ENCODE measurements at regions not wholly inside any gene's neighbourhood (a gene's known extent, or its start where the extent isn't known, plus 50 kb on each side); places are given as distances from the start of the nearest gene placed in this dataset.

GRCh38 chr2:212894026-212894425, 257.4 kb downstream of the IKZF2 start (continued):
- no peak for TF ChIP-seq EMX1 (CRISPR knock-in tag; IDR thresholded peaks at IDR 0.05)

- CTCF ChIA-PET, result interaction anchor here (0.6 to 1.8 kb wide), 4 partner anchors 9 to 399 kb away, joined by 3 to 8 read pairs (median 5); partner anchors contain the start of gene IKZF2
These were observed 258.2 kb downstream of the IKZF2 start for GRCh38 chr2:212893216-212893615.

GRCh38 chr2:212892193-212892592, 259.2 kb downstream of the IKZF2 start:
- TF ChIP-seq CTCF (IDR thresholded peaks at IDR 0.05) (peak; percentile 13; the same call in 1 of the 2 replicates), ZNF423 (CRISPR knock-in tag; IDR thresholded peaks at IDR 0.05) (no peak)
- Mint-ChIP-seq H3K27ac (no peak overlapping the region), H3K4me1 (no peaks in the 10 kb centered on the region), H3K27me3 (ENCODE audit: low read depth) (no peaks in the 10 kb centered on the region), H3K4me3 (no peak overlapping the region), H3K9me3 (no peaks in the 10 kb centered on the region), H3K36me3 (no peaks in the 10 kb centered on the region)
- ChIA-PET POLR2A (no interaction called here), CTCF (interaction anchor here (0.6 to 2.1 kb wide), 13 partner anchors 10 to 291 kb away, joined by 3 to 11 read pairs (median 4); partner anchors contain the start of gene IKZF2)
- ATAC-seq (peak; percentile 89), DNase-seq (ENCODE audit: low spot score) (peak; percentile 14)

More at GRCh38 chr2:212893216-212893615, 258.2 kb downstream of the IKZF2 start:
- Mint-ChIP-seq H3K4me3 (no peak overlapping the region), H3K27ac (no peak overlapping the region), H3K4me1 (no peaks in the 10 kb centered on the region), H3K36me3 (no peaks in the 10 kb centered on the region), H3K9me3 (no peaks in the 10 kb centered on the region), H3K27me3 (ENCODE audit: low read depth) (no peaks in the 10 kb centered on the region)
- TF ChIP-seq MAX (CRISPR knock-in tag; IDR thresholded peaks at IDR 0.05) (no peak), ESRRA (CRISPR knock-in tag; IDR thresholded peaks at IDR 0.05; ENCODE audit: borderline replicate concordance) (no peak), ATF6 (CRISPR knock-in tag; IDR thresholded peaks at IDR 0.05) (no peak)
- ATAC-seq, result no peak
- POLR2A ChIA-PET, result interaction anchor here (0.6 kb wide), 1 partner anchor 296 kb away, joined by 6 read pairs; no protein-coding TSS in a partner anchor
- no peak for DNase-seq (ENCODE audit: low spot score)

GRCh38 chr2:212891580-212891979, 259.8 kb downstream of the IKZF2 start:
- POLR2A ChIA-PET, result no interaction called here
- H3K27me3 Mint-ChIP-seq (ENCODE audit: low read depth), result no peaks in the 10 kb centered on the region
- DNase-seq (ENCODE audit: low spot score) (no peak), ATAC-seq (no peak)
- no peaks in the 10 kb centered on the region for H3K36me3 Mint-ChIP-seq
- H3K27ac Mint-ChIP-seq, result no peak overlapping the region
- TF ChIP-seq PRDM15 (CRISPR knock-in tag; IDR thresholded peaks at IDR 0.05), result no peak
- peak; percentile 99 for TF ChIP-seq HMGA2 (CRISPR knock-in tag; IDR thresholded peaks at IDR 0.05)
- TF ChIP-seq ATF3 (CRISPR knock-in tag; conservative IDR thresholded peaks at IDR 0.05), result no peak
- no peaks in the 10 kb centered on the region for H3K4me1 Mint-ChIP-seq
- H3K9me3 Mint-ChIP-seq, result peaks cover 4% of the 10 kb centered on the region
- no peak overlapping the region for H3K4me3 Mint-ChIP-seq
- CTCF ChIA-PET, result interaction anchor here (0.6 to 2.1 kb wide), 13 partner anchors 9 to 292 kb away, joined by 3 to 11 read pairs (median 4); partner anchors contain the start of gene IKZF2
